Central memory CD8-positive, alpha-beta T cell (primary cell): ENCODE measurements at regions not wholly inside any gene's neighbourhood (a gene's known extent, or its start where the extent isn't known, plus 50 kb on each side); places are given as distances from the start of the nearest gene placed in this dataset.
"Not testable (repeated sequence)": the region's sequence is repeated elsewhere in the genome, so short reads cannot be mapped to it uniquely, and the experiment has no call there.

Experiments
- ATAC-seq: fragments of 150-1000 bp; cut with Tn5 transposase; replicated peaks from 2 replicates; pipeline ENCODE4 v1.10.0; 2022; ENCODE audit warnings: mild to moderate bottlenecking, moderate FRiP score, moderate number of reproducible peaks; ENCODE audit not compliant: poor library complexity, severe bottlenecking; ENCODE audit errors: extremely low read depth
- DNase-seq, 2 donors: peaks; one replicate each; pipeline ENCODE4 v3.0.0; 2021; ENCODE audit warnings: low spot score in 2 of 2
- H3K27ac Mint-ChIP-seq: one replicate; pipeline ENCODE4 v1.8.0; 2022; ENCODE audit warnings: low read depth, mild to moderate bottlenecking, moderate library complexity, mixed read lengths
- H3K27me3 Mint-ChIP-seq: one replicate; pipeline ENCODE4 v1.8.0; 2022; ENCODE audit warnings: mixed read lengths
- H3K36me3 Mint-ChIP-seq: one replicate; pipeline ENCODE4 v1.8.0; 2022; ENCODE audit warnings: mild to moderate bottlenecking, moderate library complexity, mixed read lengths; ENCODE audit not compliant: insufficient read depth
- H3K4me1 Mint-ChIP-seq: one replicate; pipeline ENCODE4 v1.8.0; 2022; ENCODE audit warnings: mixed read lengths
- H3K4me3 Mint-ChIP-seq: one replicate; pipeline ENCODE4 v1.8.0; 2022; ENCODE audit warnings: mild to moderate bottlenecking, moderate library complexity, mixed read lengths
- H3K9me3 Mint-ChIP-seq: one replicate; pipeline ENCODE4 v1.8.0; 2022; ENCODE audit warnings: mixed read lengths

GRCh38 chr10:55169493-55169892 is 368.5 kb upstream of the PCDH15 start:
- no peaks in the 10 kb centered on the region for H3K27me3 Mint-ChIP-seq
- peaks cover 6% of the 10 kb centered on the region for H3K9me3 Mint-ChIP-seq
- no peak for DNase-seq
- H3K4me3 Mint-ChIP-seq, result no peak overlapping the region
- no peaks in the 10 kb centered on the region for H3K36me3 Mint-ChIP-seq
- no peaks in the 10 kb centered on the region for H3K4me1 Mint-ChIP-seq
- no peak overlapping the region for H3K27ac Mint-ChIP-seq
- no peak for ATAC-seq

GRCh38 chr10:55168343-55168742 is 367.3 kb upstream of the PCDH15 start:
- Mint-ChIP-seq H3K27me3 (no peaks in the 10 kb centered on the region), H3K4me3 (no peak overlapping the region), H3K9me3 (peaks cover 6% of the 10 kb centered on the region), H3K36me3 (no peaks in the 10 kb centered on the region), H3K4me1 (no peaks in the 10 kb centered on the region), H3K27ac (no peak overlapping the region)
- ATAC-seq, result no peak
- no peak for DNase-seq

GRCh38 chr10:55163388-55163979 is 362.5 kb upstream of the PCDH15 start:
- Mint-ChIP-seq H3K4me1 (no peaks in the 10 kb centered on the region), H3K9me3 (peaks cover 9% of the 10 kb centered on the region), H3K36me3 (no peaks in the 10 kb centered on the region), H3K27ac (no peak overlapping the region), H3K27me3 (no peaks in the 10 kb centered on the region), H3K4me3 (no peak overlapping the region)
- DNase-seq, result no peak
- ATAC-seq, result no peak

- not testable (repeated sequence) for H3K27me3 Mint-ChIP-seq
Measured at GRCh38 chr10:55162321-55162720, 361.3 kb upstream of the PCDH15 start.

GRCh38 chr10:55160655-55161283 is 359.7 kb upstream of the PCDH15 start:
- Mint-ChIP-seq H3K36me3 (no peaks in the 10 kb centered on the region), H3K4me3 (no peak overlapping the region), H3K9me3 (peaks cover 15% of the 10 kb centered on the region), H3K4me1 (no peaks in the 10 kb centered on the region), H3K27me3 (no peaks in the 10 kb centered on the region), H3K27ac (no peak overlapping the region)
- no peak for DNase-seq
- no peak for ATAC-seq

More at GRCh38 chr10:55162321-55162720, 361.3 kb upstream of the PCDH15 start:
- not testable (repeated sequence) for H3K27ac Mint-ChIP-seq, DNase-seq, H3K4me3 Mint-ChIP-seq, ATAC-seq, H3K36me3 Mint-ChIP-seq, H3K4me1 Mint-ChIP-seq
- H3K9me3 Mint-ChIP-seq, result peaks cover 15% of the 10 kb centered on the region

GRCh38 chr10:55158633-55159032 is 357.6 kb upstream of the PCDH15 start:
- Mint-ChIP-seq H3K9me3 (peaks cover 20% of the 10 kb centered on the region), H3K4me1 (no peaks in the 10 kb centered on the region), H3K27me3 (no peaks in the 10 kb centered on the region), H3K27ac (no peak overlapping the region), H3K4me3 (no peak overlapping the region), H3K36me3 (no peaks in the 10 kb centered on the region)
- ATAC-seq (no peak), DNase-seq (no peak)

- no peaks in the 10 kb centered on the region for H3K4me1 Mint-ChIP-seq
- DNase-seq, result no peak
- ATAC-seq, result no peak
Measured at GRCh38 chr10:55146032-55146431, 345.0 kb upstream of the PCDH15 start.

GRCh38 chr10:55144001-55144400 is 343.0 kb upstream of the PCDH15 start:
- H3K4me3 Mint-ChIP-seq, result no peak overlapping the region
- ATAC-seq, result no peak
- DNase-seq, result no peak
- H3K36me3 Mint-ChIP-seq, result no peaks in the 10 kb centered on the region
- H3K4me1 Mint-ChIP-seq, result no peaks in the 10 kb centered on the region
- H3K9me3 Mint-ChIP-seq, result peaks cover 6% of the 10 kb centered on the region
- H3K27ac Mint-ChIP-seq, result no peak overlapping the region
- no peaks in the 10 kb centered on the region for H3K27me3 Mint-ChIP-seq

More at GRCh38 chr10:55146032-55146431, 345.0 kb upstream of the PCDH15 start:
- H3K9me3 Mint-ChIP-seq, result peaks cover 6% of the 10 kb centered on the region
- no peak overlapping the region for H3K4me3 Mint-ChIP-seq
- H3K27ac Mint-ChIP-seq, result no peak overlapping the region
- H3K27me3 Mint-ChIP-seq, result no peaks in the 10 kb centered on the region
- no peaks in the 10 kb centered on the region for H3K36me3 Mint-ChIP-seq

GRCh38 chr10:55141892-55142291 is 340.9 kb upstream of the PCDH15 start:
- H3K27me3 Mint-ChIP-seq, result no peaks in the 10 kb centered on the region
- no peaks in the 10 kb centered on the region for H3K36me3 Mint-ChIP-seq
- ATAC-seq (no peak), DNase-seq (no peak)
- H3K4me3 Mint-ChIP-seq, result no peak overlapping the region
- H3K9me3 Mint-ChIP-seq, result peaks cover 6% of the 10 kb centered on the region
- H3K4me1 Mint-ChIP-seq, result no peaks in the 10 kb centered on the region
- no peak overlapping the region for H3K27ac Mint-ChIP-seq

- H3K9me3 Mint-ChIP-seq, result peaks cover 6% of the 10 kb centered on the region
Measured at GRCh38 chr10:55137063-55137462, 336.0 kb upstream of the PCDH15 start.

GRCh38 chr10:55104738-55105137 is 303.7 kb upstream of the PCDH15 start:
- no peak overlapping the region for H3K4me3 Mint-ChIP-seq

More at GRCh38 chr10:55137063-55137462, 336.0 kb upstream of the PCDH15 start:
- Mint-ChIP-seq H3K27ac (no peak overlapping the region), H3K4me1 (no peaks in the 10 kb centered on the region), H3K27me3 (no peaks in the 10 kb centered on the region), H3K36me3 (no peaks in the 10 kb centered on the region), H3K4me3 (no peak overlapping the region)
- ATAC-seq (no peak), DNase-seq (no peak)

GRCh38 chr10:55098452-55098851 is 297.4 kb upstream of the PCDH15 start:
- Mint-ChIP-seq H3K27me3 (no peaks in the 10 kb centered on the region), H3K9me3 (peaks cover 9% of the 10 kb centered on the region), H3K4me1 (no peaks in the 10 kb centered on the region), H3K27ac (no peak overlapping the region), H3K36me3 (no peaks in the 10 kb centered on the region), H3K4me3 (no peak overlapping the region)
- DNase-seq (no peak), ATAC-seq (no peak)

More at GRCh38 chr10:55104738-55105137, 303.7 kb upstream of the PCDH15 start:
- DNase-seq, result no peak
- ATAC-seq, result no peak
- Mint-ChIP-seq H3K4me1 (no peaks in the 10 kb centered on the region), H3K27me3 (no peaks in the 10 kb centered on the region), H3K36me3 (no peaks in the 10 kb centered on the region), H3K9me3 (no peaks in the 10 kb centered on the region), H3K27ac (no peak overlapping the region)

GRCh38 chr10:55091691-55092328 is 290.8 kb upstream of the PCDH15 start:
- Mint-ChIP-seq H3K27me3 (no peaks in the 10 kb centered on the region), H3K36me3 (no peaks in the 10 kb centered on the region), H3K4me1 (no peaks in the 10 kb centered on the region), H3K27ac (no peak overlapping the region), H3K9me3 (no peaks in the 10 kb centered on the region), H3K4me3 (no peak overlapping the region)
- ATAC-seq (no peak), DNase-seq (no peak)
